GM23248 (cell line): ENCODE measurements at regions not wholly inside any gene's neighbourhood (a gene's known extent, or its start where the extent isn't known, plus 50 kb on each side); places are given as distances from the start of the nearest gene placed in this dataset.
"Not testable (repeated sequence)": the region's sequence is repeated elsewhere in the genome, so short reads cannot be mapped to it uniquely, and the experiment has no call there.

Experiments
- EZH2 ChIP-seq: fragments of 200-600 bp; sonication (generic); IDR thresholded peaks from 2 replicates; pipeline ENCODE4 v1.6.1; 2018; ENCODE audit warnings: antibody characterized with exemption, mild to moderate bottlenecking; ENCODE audit not compliant: insufficient read depth, poor library complexity, severe bottlenecking
- EZH2phosphoT487 ChIP-seq: fragments of 200-600 bp; sonication (generic); IDR thresholded peaks from 2 replicates; pipeline ENCODE4 v1.6.1; 2018; ENCODE audit warnings: antibody characterized with exemption, moderate library complexity, mild to moderate bottlenecking, low read depth; ENCODE audit not compliant: insufficient read depth

DNA sequence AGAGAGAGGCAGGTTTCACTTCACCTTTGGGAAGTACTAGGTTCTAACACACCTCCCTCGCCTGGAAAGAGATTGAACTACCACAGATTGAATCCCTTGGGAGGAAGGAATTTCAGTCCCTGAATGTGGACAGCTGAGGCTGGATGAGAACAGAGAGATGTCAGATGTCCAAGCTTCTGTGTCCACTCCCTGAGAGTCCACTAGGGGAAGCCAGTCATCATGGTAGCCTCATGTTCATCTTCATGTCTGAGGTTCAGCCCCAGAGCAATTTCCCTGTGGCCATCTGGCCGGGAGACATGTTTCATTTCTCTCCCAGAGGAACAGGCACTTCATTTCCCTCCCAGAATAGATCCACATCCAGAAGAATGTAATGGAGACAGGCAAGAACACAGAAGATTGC is 74.8 kb downstream of the TRIM43 start:
- TF ChIP-seq EZH2, EZH2phosphoT487: not testable (repeated sequence)
